ENCODE measurements at regions not wholly inside any gene's neighbourhood (a gene's known extent, or its start where the extent isn't known, plus 50 kb on each side); places are given as distances from the start of the nearest gene placed in this dataset.

- TF ChIP-seq CTCF (IDR thresholded peaks at IDR 0.05) (no peak), POLR2A (IDR thresholded peaks at IDR 0.05) (no peak)
These were observed 57.5 kb upstream of the FAM47C start for GRCh38 chrX:36950495-36951253.

All from breast epithelium (tissue), 3 donors.